Kidney glomerular epithelial cell (primary cell): ENCODE measurements at regions not wholly inside any gene's neighbourhood (a gene's known extent, or its start where the extent isn't known, plus 50 kb on each side); places are given as distances from the start of the nearest gene placed in this dataset.

Source experiments
- DNase-seq: peaks from one replicate; lab custom pipeline; 2025; lab: John Stamatoyannopoulos, UW

DNA sequence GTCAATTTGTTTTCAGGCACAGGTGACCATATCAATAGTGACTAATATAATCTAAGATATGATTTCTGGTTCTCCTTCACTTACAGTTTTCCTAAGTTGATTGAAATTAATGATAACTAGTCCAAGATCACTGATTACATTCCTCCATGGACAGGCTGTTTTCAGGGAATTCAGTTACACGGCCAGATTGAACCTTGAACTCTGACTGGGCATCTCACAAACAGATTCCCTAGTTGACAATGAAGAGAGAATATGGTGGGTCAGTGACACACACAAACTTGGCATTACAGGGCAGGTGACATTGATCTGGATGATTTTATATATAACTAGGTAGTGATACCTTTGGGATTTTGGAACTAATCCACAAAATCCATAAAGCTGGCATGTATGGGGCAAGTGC, 110.2 kb upstream of the EGR2 start:
- no peak for DNase-seq

DNA sequence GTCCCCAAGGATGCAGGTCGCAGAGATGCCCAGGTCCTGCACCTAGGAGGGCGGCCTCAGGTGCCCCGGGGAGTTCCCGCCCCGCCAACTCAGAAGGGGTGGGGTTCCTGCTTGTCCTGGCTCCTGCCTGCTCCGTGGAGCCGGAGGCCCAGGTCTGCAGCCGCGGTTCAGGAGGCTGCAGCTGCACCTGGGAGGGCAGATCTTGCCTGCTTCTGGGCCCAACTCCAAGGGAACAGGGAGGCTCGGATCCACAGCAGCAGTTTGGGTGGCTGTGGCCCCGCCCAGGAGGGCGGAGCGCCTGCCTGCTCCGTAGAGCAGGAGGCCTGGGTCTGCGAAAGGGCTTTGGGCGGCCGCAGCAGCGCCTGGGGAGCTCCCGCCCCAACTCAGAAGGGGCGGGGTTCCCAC, 108.2 kb upstream of the EGR2 start:
- DNase-seq = no peak

DNA sequence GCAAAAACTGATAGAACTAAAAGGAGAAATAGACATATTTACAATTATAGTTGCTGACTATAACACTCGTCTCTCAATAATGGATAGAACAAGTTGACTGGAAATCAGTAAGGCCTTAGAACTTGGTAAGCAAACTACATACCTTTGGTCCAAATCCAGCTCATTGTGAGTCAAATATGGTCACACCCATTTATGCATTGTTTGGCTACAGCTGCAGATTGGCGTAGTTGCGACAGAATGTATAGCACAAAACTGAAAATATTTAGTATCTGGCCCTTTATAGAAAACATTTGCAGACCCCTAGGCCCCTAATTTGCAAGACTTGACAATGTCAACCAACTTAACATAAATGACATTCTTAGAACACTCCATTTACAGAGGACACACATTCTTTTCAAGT, 103.6 kb upstream of the EGR2 start:
- DNase-seq = no peak

DNA sequence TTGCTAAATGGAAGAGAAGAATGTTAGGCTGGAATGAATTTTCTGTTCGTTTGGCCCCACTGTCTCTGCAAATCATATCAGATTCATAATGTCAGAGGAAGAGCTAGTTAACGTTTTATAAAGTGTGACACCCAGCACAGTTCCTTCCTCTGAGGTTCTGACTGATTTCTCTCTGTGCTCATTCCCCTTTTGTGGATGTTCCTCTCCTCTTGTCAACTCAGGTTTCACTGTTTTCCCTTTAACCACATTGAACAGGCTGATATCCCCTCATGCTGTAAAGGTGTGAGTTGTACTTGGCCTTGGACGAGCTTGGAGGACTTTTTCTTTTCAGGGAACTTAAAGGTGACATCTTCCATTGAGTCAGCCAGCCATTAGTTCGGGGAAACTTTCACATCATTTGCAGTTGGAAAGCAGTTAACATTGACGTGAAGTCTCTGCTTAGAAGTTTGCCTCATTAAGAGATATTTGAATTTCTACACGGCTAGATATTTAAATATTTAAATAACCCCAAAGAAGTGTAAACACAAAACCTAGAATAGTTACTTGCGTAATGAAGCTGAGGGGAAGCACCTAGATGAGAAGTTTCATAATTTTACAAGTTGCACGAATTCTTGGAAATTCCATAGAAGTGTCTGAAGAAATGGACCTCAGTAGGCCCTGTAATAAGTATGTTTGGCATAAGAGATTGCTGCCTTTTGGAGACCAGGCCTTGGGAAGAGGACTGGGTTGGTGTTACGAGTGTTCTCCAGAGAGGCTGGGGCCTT, 101.5 kb upstream of the EGR2 start:
- no peak for DNase-seq

DNA sequence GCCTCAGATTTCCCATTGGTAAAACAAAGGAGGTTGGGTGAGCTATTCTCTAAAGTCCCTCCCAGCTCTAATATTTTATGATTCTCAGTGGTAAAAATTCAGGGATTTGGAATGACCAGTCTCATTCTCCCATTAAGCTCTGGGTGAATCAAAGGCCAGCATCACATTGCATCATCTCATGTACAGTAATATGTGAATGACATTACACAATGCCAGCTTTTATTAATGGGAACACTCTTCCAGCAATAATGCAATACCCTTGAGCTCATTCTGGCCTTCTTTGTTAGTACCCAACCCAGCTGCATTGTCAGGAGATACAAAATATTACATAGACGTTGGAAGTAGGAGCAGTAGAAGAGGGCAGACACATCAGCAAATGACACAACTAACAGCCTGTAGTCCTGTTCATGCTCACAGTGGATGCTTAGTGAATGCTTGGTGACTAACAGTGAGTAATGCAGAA, 100.0 kb upstream of the EGR2 start:
- peak; percentile 16 for DNase-seq

DNA sequence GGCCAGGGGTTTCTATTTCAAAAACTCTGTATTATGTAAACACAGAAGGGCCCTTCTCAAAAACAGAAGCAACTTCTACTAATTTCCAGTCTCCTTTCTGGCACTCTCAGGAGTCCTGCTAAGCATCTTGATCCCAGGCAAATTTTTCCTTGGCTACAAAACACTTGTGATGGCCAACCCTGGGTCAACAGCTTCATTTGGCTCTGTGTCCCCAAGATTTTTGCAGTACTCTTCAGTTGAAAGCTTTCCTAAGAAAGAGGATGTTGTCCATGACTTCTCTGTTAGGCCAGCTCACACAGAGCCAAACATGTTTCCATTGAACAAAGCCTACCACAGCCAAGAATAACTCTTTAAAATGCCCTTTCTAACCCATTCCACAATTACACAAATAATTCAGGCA, 99.0 kb upstream of the EGR2 start:
- no peak for DNase-seq

DNA sequence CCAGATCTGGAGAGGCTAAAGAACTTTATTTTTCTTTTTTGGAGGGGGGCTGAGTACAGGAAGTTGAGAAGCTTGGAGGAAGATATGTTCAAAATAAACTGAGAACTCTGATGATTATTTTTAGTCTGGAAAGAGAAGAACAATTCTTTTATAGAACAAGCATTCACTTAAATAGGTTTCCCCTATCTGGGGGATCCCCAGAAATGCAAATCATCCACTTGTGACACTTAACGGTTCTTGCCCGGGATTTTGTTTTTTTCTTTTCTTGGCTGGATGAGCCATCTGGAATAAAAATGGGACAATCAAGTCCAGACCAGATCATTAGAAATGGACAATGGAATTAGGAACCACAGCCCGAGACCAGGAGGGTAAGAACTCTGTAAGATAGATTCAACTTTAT, 95.9 kb upstream of the EGR2 start:
- DNase-seq = no peak

DNA sequence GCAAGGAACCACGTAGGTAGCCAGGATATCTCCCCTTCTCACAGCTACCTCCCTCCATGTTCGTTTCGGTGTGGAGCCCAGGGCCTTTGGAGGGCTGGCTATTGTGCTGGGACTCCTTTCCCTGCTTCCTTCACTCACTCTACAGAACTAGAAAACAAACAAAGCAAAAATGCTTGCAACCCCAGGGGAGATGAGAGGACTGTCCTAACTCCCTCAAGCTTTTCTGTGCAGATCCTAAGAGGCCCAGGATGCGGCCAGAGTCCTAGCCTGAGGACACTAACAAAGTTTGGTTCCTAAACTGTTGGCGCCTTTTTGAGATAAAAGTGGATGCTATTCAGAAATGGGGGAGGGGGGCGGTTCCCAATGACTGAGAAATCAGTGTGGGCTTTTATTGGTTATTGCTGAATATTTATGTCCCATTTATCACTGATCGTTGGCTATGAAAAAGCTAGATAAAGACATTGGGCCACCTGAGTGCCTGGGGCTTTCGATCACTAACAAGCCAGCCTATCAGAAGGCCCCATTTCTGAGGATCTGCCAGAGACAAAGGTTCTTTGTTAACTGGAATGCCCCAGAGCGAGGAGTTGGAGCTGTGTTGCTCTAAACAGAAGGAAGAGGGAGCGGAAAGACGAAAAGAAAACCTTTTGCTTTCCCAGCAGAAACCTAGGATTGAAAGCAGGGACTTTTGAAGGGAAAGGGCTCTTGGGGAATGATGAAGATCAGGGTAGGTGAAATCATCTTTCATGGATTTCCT, 95.2 kb upstream of the EGR2 start:
- DNase-seq = no peak

DNA sequence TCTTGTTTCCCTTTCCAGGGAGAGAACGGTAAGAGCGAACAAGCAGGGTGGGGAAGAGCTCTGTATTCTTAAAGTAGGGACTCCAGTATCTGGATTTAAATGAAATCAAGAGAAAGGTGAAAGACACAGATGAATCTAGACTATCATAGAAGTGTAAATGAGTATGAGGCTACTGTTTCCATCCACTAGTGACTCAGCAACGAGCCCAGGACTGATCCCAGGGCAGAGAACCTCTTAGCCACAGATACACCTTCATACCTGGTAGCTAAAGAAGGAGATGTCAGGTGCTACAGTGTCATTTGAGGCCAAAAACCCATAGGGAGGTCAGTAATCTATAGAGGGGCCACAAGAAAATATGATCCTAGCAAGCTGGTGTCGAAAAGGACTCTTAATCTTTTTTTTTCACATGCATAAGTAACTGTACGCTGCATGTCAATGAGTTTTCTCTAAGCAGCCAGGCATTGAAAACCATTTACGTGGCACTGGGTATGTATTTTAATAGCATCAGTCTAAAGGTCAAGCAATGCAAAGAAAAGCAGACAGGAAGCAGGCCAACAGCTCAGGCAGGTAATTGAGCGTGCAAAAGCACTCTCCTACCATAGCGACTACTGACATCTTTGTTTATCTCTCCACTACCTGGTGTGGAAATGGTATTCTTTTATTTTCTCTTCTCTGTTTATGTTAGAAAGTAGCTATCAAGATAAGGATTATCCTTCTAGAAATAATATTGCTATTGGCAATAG, 91.5 kb upstream of the EGR2 start:
- no peak for DNase-seq

DNA sequence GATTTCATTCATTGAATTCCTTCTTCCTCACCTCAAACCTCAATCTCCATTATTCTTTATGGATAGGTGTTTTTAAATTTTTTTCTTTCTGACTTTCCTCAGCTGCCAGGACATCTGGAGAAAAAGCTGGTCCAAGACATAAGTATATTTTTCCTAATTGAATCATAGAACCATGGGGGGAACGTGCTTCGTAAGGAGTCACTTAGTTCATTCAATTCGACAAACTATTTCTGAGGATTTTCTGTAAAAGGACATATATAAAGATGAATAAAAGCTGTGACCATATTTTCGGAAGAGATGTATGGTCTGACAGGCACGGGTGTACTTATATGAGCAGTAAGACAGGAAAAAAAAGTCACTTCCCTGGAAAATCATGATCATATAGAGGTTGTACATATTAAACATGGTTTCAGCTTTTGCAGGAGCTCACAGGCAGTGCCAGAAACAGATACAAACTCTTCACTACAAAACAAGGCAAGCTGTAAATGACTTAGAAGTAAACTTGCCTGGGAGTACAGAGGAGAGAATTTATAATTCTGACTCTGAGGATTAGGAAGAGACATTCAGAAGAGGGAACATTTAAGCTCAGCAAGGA, 88.2 kb upstream of the EGR2 start:
- DNase-seq = no peak

DNA sequence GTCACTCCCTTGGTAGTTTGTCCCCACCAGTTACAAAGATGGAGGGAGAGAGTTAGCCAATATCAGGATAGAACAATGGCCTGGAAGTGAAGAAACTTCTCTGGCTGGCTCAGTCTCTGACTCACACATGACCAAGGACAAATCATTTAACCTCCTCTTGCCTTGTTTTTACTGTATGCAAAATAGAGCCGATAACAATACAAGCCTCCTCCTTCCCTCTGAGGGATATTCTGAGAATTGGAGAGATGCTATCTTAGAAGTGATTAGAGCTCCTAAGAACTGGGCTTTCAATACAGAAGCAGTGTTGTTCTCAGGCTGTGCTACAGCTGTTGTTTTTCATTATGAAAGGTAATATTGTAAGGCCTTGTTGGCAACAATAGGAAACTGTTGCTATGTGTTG, 87.7 kb upstream of the EGR2 start:
- DNase-seq = no peak

DNA sequence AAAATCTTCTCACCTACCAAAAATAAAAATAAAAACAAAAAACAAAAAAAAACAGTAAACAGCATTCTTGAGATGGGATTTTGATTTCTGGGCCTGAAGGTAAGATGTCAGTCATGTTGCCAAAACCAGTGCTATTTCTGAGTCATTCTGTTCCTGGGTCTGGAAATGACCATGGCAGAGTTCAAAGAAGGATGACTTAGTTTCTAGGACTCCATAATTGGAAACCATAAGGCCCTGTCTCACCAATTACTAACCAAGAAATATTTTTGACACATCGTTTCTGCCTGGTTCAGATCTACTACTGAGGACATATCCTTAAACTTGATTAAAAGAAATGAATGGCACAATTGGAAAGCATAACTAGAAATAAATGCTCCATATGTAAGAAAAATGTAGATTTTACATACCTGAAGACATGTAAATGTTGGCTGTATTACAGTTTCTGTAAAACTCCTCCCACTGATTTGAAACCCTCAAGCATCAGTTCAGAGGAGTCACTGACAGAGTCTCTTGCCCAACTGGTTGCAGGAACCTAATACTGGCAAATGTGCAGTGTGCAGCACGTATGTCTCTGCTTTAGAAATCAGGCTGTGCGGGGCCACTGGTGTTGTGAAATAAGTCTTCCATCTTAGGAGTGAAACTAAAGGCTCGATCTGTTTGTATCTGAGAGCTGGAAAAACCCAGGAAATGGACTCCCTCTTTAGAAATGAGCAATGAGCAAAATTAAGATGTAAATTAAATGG, 84.8 kb upstream of the EGR2 start:
- DNase-seq = no peak

DNA sequence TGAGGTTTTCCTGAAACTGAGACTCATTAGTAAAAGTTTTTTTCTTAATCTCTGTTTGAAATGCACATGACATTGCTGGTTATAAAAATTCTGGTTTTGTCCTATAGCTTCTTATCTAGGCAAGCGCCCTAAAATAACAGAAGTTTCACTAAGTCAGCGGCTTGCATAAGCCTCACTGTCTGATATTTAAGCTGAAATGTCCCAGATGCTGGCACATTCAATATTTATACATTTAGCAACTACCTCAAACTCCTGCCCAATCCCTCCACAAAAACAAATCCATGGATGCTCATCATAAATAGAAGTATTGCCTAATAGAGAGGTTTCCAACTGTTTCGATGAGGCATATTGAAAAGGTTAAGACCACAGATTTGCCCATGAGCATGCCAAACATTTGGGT, 83.1 kb upstream of the EGR2 start:
- no peak for DNase-seq

DNA sequence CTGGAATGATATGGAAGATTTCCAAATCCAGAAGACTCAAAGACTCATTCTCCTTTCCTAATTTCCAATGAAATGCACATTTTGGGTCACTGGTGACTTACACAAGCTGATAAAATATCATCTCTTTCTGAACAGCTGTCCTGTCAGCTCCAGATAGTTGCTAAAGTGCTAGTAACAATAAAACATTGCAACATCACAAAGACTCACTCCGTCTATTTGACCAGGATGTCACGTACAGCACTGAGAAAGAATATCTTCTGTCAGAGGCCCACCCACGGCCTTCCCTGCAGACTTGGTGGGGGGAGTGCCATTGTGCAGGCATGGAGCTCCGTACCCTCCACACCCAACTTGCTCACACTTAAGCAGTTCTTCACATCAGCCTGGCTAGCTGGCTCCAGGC, 78.9 kb upstream of the EGR2 start:
- no peak for DNase-seq

DNA sequence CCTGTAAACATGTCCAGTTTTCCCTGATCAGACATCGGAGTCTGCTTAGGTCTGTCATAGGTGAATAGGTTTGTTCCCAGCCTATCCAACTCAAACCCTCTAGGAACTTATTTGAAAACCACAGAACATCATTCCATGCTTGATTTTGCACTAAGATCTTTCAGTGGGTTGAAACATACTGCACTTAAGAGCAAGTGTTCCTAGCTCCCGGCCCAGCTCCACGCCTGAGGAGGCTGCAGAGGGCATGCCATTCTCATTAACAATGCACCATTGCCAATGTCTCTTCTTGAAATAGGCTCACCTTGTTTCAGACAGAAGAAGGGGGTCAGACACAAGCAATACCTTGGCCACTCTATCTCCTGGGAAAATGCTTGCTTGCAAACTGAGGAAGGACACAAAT, 78.0 kb upstream of the EGR2 start:
- no peak for DNase-seq

DNA sequence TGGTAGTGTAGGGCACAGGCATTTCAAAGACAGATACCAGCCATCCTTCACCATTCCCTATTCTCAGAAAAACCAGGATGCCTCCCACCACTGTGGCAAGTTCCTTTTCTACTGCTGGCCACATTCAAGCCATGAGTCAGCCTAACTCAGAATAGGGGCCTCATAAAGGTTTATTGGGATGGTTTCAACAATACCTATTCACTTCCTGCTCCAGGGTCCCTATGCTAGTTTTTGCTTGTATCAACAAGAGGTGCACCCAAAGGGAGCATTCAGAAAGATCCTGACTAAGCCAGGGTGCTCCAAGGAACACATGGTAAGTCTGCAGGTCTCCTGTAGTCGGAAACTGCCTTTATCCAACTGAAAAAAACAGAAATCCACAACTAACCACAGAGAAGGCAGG, 76.9 kb upstream of the EGR2 start:
- no peak for DNase-seq

DNA sequence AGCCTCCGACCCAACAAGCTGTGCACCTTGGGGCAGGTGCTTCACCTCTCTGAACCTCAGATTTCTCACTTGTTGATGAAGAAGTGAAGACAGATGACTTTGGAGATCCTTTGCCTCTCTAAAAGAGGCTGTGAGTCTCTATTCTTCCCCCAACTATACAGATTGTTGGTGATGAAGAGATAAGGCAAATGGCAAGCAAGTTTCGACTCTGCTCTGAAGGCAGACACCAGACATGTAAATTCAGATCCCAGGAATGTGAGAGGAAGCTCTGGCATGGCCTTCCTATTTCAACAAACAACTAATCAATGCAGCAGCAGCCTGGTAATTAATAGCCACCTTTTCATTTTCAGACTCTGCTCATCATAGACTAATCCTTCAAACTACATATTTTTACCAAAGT, 74.2 kb upstream of the EGR2 start:
- DNase-seq = no peak

DNA sequence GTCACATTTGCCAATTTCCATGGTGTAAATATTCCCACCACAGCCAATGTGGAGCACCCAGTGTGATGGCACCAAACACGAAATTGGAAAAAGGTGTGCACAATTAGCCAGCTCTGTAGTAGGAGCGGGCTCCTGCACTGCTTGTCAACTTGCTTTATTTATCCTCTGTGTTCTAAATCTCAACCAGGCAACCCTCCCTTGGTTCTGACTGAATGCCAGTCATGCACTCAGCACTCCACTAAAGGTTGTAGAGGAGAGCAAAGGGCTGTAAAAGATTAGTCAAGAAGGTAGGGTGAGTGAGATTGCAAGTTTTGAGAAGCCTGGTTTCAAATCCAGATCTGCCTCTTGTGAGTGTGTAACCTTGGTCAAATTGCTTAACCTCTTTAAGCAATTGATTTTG, 71.5 kb upstream of the EGR2 start:
- DNase-seq = no peak

DNA sequence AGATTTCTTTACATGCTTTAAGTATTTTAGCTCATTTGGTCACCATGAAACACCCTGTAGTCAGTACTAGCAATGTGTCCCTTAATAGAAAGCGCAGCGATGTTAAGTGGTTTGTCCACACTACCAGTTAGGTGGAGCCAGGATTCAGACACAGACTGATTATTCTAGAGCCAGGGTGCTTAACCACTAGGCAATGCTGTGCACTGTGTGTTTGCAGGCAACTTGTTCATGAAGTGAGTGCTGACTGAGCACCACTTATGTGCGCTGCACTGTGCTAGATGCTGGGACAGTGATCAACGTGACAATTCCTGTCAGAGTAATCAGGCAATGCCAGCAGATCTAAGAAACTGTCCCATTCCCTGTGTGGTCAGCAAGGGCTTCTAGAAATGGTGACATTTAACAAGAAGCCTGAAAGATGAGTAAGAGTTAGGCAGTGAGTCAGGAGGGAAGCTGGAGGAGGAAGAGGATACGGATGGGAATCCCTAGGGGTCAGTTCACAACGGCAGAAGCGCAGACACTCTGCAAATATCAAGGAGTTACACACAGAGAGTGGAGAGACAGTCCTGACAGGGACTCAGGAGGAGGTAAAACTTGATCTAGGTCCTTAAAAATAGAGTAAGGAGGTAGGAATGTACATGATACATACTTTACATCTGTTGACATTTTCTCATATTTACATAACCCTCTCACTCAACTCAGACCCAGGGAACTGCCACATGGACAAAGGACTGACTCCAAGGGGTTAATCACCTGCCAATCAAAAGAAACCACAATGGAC, 69.7 kb upstream of the EGR2 start:
- DNase-seq = peak; percentile 51

DNA sequence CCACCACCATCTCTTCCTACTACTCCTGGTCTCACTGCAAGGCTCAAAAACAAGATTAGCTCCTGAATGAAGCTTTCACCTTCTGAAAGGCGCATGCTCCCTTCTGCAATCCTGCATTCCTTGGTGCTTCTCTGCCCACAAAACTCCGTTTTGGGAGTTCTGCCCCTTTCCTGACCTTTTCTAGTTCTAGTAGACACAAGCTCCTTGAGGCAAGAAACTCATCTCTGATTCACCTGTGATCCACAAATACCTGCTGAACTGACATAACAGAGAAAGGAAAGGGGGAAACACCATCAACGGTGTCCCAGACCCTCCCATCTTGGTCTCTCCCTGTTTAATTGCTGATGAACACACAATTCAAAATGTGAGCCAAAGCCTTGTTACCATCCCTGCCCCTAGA, 64.0 kb upstream of the EGR2 start:
- no peak for DNase-seq

DNA sequence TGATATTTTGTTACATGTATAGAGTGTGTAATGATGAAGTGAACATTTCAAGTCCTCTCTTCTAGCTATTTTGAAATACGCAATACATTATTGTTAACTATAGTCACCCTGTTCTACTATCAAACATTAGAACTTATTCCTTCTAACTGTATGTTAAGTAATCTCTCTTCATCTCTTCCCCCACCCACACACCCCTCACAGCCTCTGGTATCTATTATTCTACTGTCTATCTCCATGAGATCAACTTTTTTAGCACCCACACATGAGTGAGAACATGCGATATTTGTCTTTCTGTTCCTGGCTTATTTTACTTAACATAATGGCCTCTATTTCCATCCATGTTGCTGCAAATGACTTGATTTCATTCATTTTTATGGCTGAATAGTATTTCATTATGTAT, 57.7 kb upstream of the EGR2 start:
- DNase-seq = no peak
